ENCODE measurements at regions not wholly inside any gene's neighbourhood (a gene's known extent, or its start where the extent isn't known, plus 50 kb on each side); places are given as distances from the start of the nearest gene placed in this dataset.

DNA sequence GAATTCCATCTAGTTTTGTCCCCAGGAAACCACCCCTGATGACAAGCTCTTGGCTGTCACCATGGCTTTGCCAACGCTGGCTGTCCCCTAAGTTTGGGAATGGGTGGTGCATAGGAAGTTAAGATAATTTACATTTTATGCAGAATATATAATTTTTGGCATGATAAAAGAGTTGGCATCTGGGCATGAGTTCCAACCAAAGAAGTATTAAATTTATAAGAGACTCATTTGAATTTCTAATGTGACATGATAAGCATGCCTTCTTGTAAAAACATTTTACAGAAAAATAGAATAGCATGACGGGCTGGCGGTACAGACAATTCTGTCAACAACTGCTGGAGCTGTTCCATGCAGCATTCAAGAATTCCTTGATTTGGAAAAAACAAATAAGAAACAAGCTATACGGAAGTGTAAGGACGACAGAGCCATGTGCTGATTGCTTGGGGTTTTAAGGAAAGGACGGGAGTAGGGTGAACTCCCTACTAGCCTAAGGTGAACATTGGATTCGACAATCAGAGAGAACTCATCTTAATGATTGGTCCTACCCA, 106.8 kb upstream of the C1orf21 start:
- Histone ChIP-seq H3K36me3 (ENCODE audit: control insufficient read depth in 2 of 2, insufficient read depth in 1 of 2, low read length in 2 of 2) (no peaks in the 10 kb centered on the region), H3K4me3 (ENCODE audit: low read depth, low read length) (no peak overlapping the region), H3K4me1 (ENCODE audit: control insufficient read depth, insufficient read depth, low read length) (no peaks in the 10 kb centered on the region), H3K27ac (ENCODE audit: extremely low read depth, low read depth, low read length) (no peak overlapping the region), H3K9me3 (ENCODE audit: control insufficient read depth, insufficient read depth, low read depth, low read length) (no peaks in the 10 kb centered on the region)
- TF ChIP-seq ZNF112 (tag by site-specific recombination; IDR thresholded peaks at IDR 0.05): no peak
- no peak for TF ChIP-seq ZSCAN16 (tag by site-specific recombination; IDR thresholded peaks at IDR 0.05)
- TF ChIP-seq, protein P1, sequence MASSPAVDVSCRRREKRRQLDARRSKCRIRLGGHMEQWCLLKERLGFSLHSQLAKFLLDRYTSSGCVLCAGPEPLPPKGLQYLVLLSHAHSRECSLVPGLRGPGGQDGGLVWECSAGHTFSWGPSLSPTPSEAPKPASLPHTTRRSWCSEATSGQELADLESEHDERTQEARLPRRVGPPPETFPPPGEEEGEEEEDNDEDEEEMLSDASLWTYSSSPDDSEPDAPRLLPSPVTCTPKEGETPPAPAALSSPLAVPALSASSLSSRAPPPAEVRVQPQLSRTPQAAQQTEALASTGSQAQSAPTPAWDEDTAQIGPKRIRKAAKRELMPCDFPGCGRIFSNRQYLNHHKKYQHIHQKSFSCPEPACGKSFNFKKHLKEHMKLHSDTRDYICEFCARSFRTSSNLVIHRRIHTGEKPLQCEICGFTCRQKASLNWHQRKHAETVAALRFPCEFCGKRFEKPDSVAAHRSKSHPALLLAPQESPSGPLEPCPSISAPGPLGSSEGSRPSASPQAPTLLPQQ (tag by site-specific recombination; IDR thresholded peaks at IDR 0.05): no peak
- no peak for TF ChIP-seq SCRT1 (tag by site-specific recombination; IDR thresholded peaks at IDR 0.05; ENCODE audit: borderline replicate concordance)
- TF ChIP-seq ZNF571 (tag by site-specific recombination; IDR thresholded peaks at IDR 0.05): no peak
- TF ChIP-seq, protein P2, sequence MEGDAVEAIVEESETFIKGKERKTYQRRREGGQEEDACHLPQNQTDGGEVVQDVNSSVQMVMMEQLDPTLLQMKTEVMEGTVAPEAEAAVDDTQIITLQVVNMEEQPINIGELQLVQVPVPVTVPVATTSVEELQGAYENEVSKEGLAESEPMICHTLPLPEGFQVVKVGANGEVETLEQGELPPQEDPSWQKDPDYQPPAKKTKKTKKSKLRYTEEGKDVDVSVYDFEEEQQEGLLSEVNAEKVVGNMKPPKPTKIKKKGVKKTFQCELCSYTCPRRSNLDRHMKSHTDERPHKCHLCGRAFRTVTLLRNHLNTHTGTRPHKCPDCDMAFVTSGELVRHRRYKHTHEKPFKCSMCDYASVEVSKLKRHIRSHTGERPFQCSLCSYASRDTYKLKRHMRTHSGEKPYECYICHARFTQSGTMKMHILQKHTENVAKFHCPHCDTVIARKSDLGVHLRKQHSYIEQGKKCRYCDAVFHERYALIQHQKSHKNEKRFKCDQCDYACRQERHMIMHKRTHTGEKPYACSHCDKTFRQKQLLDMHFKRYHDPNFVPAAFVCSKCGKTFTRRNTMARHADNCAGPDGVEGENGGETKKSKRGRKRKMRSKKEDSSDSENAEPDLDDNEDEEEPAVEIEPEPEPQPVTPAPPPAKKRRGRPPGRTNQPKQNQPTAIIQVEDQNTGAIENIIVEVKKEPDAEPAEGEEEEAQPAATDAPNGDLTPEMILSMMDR (tag by site-specific recombination; IDR thresholded peaks at IDR 0.05): no peak
- CTCF ChIA-PET: no interaction called here
- POLR2A ChIA-PET: no interaction called here

DNA sequence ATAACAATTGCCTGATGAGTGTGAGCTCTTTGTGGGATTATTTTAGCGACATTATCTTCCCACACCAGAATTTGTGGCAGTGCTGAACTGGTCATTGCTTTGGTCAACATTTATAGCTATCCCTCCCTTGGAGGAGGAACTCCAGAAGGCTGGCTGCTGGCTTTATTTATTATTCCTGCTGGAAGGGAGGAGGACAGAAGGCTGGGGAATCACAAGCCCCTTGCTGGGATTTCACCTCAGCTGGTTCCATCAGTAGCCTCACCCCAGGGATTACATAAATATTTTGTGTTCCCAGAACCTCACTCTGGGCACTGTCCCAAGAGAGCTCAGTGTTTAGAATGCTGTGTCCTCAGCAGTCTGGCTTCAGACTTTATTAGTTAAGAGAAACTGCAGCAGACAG, 102.8 kb upstream of the C1orf21 start:
- TF ChIP-seq ZNF248 (tag by site-specific recombination; IDR thresholded peaks at IDR 0.05): no peak
- TF ChIP-seq ZBTB48 (tag by site-specific recombination; IDR thresholded peaks at IDR 0.05): no peak
- peak; percentile 29; the same call in 1 of the 2 replicates for TF ChIP-seq GLIS1 (tag by site-specific recombination; IDR thresholded peaks at IDR 0.05)
- TF ChIP-seq ZNF548 (tag by site-specific recombination; IDR thresholded peaks at IDR 0.05): no peak
- peak; percentile 87 for TF ChIP-seq ZIC2 (tag by site-specific recombination; IDR thresholded peaks at IDR 0.05)
- Histone ChIP-seq H3K27ac (ENCODE audit: extremely low read depth, low read depth, low read length) (no peak overlapping the region), H3K4me1 (ENCODE audit: control insufficient read depth, insufficient read depth, low read length) (no peaks in the 10 kb centered on the region), H3K36me3 (ENCODE audit: control insufficient read depth in 2 of 2, insufficient read depth in 1 of 2, low read length in 2 of 2) (no peaks in the 10 kb centered on the region), H3K4me3 (ENCODE audit: low read depth, low read length) (no peak overlapping the region), H3K9me3 (ENCODE audit: control insufficient read depth, insufficient read depth, low read depth, low read length) (no peaks in the 10 kb centered on the region)
- POLR2A ChIA-PET: no interaction called here
- CTCF ChIA-PET: interaction anchor here (0.6 kb wide), 1 partner anchor 200 kb away, joined by 5 read pairs; no protein-coding TSS in a partner anchor

DNA sequence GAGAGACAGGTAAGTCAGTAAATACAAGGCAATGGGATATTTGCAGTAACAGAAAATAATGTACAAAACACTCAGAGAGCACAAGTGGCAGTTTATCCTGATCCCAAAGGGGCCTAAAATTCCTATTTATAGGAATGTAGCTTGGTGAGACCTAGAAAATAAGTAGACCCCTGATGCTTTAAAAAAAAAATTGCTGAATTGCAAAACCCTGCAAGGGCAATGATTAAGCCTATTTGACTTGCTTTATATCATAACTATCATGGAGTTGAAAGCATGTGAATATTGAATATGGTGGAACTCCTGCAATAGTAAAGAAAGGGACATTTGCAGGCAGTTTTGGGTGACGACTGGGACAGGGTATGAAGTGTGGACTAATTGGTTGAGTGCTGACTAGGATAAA, 101.9 kb upstream of the C1orf21 start:
- Histone ChIP-seq H3K27ac (ENCODE audit: extremely low read depth, low read depth, low read length) (no peak overlapping the region), H3K4me1 (ENCODE audit: control insufficient read depth, insufficient read depth, low read length) (no peaks in the 10 kb centered on the region), H3K36me3 (ENCODE audit: control insufficient read depth in 2 of 2, insufficient read depth in 1 of 2, low read length in 2 of 2) (no peaks in the 10 kb centered on the region), H3K9me3 (ENCODE audit: control insufficient read depth, insufficient read depth, low read depth, low read length) (no peaks in the 10 kb centered on the region), H3K4me3 (ENCODE audit: low read depth, low read length) (no peak overlapping the region)
- CTCF ChIA-PET: interaction anchor here (0.6 kb wide), 1 partner anchor 201 kb away, joined by 5 read pairs; no protein-coding TSS in a partner anchor
- POLR2A ChIA-PET: no interaction called here
- TF ChIP-seq KLF8 (tag by site-specific recombination; IDR thresholded peaks at IDR 0.05) (no peak), ZBTB7A (tag by site-specific recombination; IDR thresholded peaks at IDR 0.05; ENCODE audit: low read depth) (no peak), ZSCAN23 (tag by site-specific recombination; IDR thresholded peaks at IDR 0.05) (no peak), ZNF629 (tag by site-specific recombination; IDR thresholded peaks at IDR 0.05) (no peak), ZBTB21 (tag by site-specific recombination; IDR thresholded peaks at IDR 0.05) (no peak), ZNF48 (tag by site-specific recombination; IDR thresholded peaks at IDR 0.05) (no peak), ZNF510 (tag by site-specific recombination; IDR thresholded peaks at IDR 0.05; ENCODE audit: insufficient replicate concordance) (no peak), ZNF623 (tag by site-specific recombination; IDR thresholded peaks at IDR 0.05) (no peak), REPIN1 (tag by site-specific recombination; IDR thresholded peaks at IDR 0.05; ENCODE audit: low read depth) (no peak), ZNF221 (tag by site-specific recombination; IDR thresholded peaks at IDR 0.05; ENCODE audit: borderline replicate concordance) (no peak), ZNF701 (tag by site-specific recombination; IDR thresholded peaks at IDR 0.05) (no peak)
- TF ChIP-seq, protein P3, sequence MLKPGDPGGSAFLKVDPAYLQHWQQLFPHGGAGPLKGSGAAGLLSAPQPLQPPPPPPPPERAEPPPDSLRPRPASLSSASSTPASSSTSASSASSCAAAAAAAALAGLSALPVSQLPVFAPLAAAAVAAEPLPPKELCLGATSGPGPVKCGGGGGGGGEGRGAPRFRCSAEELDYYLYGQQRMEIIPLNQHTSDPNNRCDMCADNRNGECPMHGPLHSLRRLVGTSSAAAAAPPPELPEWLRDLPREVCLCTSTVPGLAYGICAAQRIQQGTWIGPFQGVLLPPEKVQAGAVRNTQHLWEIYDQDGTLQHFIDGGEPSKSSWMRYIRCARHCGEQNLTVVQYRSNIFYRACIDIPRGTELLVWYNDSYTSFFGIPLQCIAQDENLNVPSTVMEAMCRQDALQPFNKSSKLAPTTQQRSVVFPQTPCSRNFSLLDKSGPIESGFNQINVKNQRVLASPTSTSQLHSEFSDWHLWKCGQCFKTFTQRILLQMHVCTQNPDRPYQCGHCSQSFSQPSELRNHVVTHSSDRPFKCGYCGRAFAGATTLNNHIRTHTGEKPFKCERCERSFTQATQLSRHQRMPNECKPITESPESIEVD (tag by site-specific recombination; IDR thresholded peaks at IDR 0.05): no peak
- TF ChIP-seq, protein P4, sequence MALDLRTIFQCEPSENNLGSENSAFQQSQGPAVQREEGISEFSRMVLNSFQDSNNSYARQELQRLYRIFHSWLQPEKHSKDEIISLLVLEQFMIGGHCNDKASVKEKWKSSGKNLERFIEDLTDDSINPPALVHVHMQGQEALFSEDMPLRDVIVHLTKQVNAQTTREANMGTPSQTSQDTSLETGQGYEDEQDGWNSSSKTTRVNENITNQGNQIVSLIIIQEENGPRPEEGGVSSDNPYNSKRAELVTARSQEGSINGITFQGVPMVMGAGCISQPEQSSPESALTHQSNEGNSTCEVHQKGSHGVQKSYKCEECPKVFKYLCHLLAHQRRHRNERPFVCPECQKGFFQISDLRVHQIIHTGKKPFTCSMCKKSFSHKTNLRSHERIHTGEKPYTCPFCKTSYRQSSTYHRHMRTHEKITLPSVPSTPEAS (tag by site-specific recombination; IDR thresholded peaks at IDR 0.05): no peak
- TF ChIP-seq, protein P5, sequence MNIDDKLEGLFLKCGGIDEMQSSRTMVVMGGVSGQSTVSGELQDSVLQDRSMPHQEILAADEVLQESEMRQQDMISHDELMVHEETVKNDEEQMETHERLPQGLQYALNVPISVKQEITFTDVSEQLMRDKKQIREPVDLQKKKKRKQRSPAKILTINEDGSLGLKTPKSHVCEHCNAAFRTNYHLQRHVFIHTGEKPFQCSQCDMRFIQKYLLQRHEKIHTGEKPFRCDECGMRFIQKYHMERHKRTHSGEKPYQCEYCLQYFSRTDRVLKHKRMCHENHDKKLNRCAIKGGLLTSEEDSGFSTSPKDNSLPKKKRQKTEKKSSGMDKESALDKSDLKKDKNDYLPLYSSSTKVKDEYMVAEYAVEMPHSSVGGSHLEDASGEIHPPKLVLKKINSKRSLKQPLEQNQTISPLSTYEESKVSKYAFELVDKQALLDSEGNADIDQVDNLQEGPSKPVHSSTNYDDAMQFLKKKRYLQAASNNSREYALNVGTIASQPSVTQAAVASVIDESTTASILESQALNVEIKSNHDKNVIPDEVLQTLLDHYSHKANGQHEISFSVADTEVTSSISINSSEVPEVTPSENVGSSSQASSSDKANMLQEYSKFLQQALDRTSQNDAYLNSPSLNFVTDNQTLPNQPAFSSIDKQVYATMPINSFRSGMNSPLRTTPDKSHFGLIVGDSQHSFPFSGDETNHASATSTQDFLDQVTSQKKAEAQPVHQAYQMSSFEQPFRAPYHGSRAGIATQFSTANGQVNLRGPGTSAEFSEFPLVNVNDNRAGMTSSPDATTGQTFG (tag by site-specific recombination; IDR thresholded peaks at IDR 0.05; ENCODE audit: borderline replicate concordance): no peak
